Activated CD4-positive, alpha-beta T cell treated with anti-CD3 and anti-CD28 coated beads, Interleukin-2, amount 50 U/mL, for 48 hours (primary cell): ENCODE measurements at regions not wholly inside any gene's neighbourhood (a gene's known extent, or its start where the extent isn't known, plus 50 kb on each side); places are given as distances from the start of the nearest gene placed in this dataset.

ENCODE experiments used
- DNase-seq, 2 experiments: peaks; one replicate each; pipeline ENCODE4 v3.0.0-alpha.2; 2020

DNA sequence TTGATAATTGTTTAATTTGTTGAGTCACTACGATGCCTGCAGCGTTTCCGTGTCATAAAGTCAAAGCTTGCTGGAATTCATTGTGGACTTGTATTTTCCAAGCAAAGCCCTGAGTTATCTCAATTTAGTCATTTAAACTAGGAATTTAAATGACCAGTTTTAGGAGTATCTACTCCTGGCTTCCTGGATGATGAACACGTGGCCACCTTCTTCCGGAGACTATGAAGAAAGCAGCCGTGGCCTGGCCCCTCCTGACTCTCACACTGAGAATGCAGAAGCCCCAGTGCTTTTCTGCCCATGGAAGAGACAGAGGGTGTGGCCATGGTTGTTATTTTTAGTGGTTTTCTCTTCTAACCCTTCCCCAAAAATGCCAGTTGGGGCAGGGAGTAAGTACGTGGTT is 250.7 kb upstream of the GATB start:
- DNase-seq: no peak

DNA sequence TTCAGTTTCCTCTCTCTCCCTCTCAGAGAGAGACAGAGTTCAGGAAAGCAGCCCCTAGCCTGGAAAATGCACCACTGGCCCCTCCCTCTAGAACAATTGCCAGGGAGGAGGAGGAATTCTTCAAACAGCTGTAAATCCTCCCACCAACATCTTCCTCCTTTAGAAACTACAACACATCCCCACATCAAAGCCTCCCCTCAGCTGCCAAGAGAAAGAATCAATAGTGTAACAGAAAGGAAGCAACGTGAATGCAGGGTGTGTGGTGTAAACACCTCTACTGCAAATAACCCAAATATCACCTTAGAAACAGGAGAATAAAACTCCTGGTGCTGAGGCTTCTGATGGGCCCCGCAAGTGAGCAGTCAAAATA is 249.9 kb upstream of the GATB start:
- no peak for DNase-seq

DNA sequence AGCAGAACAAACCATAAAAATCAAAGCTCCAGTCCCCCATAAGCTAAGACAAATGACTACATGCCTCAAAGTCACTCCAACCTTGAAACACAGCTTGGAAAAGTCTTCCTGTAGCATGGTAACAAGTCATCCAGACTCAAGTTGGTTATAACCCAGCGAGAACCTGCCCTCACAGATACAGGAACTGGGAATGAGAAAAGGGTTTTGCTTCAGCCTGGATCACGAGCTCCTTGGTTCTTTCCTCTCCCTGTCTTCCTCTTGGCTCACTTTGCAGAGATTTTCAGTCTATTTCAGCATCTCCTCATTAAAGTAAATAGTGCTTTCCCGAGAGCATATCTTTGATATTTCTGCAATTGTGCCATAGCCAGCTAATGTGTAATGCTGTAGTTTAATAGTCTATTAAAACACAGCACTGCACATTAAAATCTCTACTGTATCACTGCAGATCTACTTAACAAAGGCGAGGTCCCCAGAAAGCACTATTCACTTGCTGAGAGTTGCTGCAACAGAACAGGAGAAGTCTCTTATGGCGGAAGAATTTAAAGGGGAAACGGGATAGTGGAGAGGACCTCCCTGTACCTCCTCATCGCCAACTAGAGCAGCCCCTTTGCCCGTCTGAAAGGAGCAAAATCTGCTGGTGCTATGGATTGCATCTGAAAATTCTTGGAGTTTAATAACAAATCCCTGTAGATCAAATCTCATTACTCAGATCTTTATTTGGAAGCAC is 249.3 kb upstream of the GATB start:
- DNase-seq: no peak

DNA sequence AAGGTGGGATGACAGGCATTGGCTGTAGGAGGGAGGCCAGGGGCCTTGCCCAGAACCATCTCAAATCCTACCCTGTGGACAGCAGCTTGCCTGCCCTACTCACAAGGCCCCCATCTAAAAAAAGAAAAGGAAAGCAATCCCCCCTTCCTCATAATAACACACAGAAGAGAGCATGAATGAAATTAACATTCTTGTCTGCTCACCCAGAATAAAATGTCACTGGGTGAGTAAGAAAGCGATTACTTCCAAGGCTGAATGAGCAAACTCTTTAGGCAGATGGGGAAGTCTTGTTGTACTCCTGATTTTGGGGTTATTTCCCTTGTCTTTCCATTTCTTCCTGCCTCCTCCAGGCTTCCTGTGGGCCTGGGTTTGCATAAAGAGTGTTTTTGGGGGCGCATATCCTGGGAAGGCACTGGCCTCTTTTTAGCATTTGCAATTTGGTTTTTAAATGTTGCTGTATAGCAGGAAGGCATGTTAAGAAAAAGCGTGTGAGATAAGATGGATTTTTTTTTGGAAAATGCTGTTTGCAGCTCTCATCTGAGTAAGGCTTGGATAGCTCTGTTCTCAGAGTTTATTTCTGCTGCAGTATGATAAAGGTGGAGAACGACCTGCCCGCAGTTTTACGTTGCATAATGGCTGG is 248.3 kb upstream of the GATB start:
- DNase-seq: no peak

DNA sequence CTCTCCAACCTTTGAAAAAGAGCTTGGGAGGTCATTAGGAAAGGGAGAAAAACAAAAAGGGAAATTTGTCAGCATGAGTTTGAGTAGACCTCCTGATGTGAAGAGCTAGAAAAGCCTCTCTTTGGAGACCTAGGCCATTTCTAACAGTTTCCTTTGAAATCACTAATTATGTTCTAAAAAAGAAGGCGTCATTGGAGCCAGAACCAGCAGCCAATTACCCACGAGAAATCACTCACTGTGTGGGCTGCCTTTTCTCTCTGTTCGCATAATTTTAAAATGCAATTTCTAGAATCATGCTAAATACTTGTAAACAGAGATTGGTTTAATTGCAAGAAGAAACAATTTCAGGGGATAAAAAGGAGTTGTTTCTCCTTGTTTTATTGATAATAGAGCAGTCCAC is 246.3 kb upstream of the GATB start:
- DNase-seq: no peak

DNA sequence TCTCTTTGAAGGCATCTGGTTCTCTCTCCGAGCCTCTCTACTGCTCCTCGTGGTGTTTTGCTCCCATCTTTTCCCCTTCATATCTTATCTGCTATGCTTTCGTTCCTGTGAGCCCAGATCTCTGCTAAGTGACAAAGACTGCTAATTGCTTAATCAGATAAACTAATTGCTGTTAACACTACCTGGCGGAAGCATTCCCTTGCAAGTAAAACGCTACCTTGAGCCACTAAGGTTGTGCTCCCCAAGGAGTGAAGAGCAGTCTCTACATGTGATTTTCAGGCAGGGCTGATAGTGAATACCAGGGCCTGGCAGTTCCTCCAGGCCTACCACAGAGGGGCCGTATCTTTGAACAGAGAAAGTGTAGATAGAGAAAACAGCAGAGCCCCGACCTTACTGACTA is 244.0 kb upstream of the GATB start:
- DNase-seq: no peak

DNA sequence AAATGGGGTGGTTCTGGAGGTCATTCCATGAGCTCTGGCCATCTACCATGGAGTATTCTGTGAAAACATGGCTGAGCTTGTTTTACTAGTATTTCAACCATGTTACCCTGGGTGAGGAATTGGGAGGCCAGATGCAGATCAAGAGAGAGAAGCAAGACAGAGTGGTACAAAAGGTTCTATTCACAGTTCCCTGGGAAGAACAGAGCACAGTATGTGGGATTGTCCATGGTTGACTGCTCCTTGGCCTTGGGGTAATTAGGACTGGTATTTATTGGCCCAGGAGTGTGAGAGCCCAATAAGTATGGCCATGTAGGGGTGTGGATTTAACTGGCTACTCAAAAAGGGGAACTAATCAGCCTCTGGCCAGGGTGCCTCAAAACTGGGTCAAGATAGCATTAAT is 239.7 kb upstream of the GATB start:
- no peak for DNase-seq

DNA sequence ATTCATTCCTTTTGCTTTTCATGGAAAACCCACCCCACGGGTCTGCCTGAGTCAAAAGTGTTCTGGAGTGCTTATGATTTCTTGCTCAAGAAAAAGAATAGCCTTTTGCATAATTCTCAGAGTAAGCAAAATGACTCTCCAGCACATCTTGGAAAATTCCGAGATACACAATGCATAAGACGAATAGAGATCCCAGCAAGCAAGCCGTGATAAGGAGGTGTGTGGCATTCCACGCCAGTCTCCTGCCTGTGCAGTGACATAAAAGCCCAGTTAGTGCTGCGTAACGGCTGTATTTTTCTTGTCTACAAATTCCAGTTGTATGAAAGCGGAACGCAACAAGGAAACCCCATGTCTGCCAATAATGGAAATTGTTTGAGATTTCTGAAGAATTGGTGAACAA is 237.9 kb upstream of the GATB start:
- no peak for DNase-seq

DNA sequence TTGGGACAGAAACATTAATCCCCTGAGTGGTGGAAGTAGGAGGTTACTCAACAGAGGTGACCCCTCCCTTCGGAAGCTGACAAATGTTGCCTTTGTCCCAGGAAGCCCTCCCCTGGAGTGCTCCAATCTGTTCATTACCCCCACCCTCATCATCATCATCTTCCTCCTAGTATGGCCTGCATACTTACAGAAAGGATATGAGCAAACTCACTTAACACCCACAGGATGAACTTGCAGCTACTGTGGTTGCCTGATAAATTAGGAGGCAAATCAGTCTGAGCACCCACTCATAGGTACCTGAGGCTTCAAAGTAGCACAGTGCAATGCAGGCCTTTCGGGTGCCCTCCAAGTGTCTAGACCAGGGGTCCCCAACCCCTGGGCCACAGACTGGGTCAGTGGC is 236.7 kb upstream of the GATB start:
- DNase-seq: no peak

DNA sequence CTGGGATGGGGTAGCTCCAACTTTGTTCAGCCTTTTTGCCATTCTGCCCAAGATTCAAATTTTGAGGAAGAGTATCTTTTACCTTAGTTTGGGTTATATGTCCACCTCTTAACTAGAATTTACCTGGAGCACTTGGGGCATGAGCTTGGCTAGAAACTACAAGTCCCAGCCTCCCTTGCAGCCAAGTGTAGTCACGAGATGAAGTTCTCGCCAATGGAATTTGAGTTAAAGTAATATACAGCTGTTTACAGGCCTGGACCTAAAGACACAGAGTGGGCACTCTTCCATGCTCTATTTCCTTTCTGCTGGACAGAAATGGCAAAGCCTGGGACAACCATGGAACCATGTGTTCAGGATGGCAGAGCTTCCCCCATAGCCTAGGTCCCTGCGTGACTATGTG is 233.6 kb upstream of the GATB start:
- no peak for DNase-seq

DNA sequence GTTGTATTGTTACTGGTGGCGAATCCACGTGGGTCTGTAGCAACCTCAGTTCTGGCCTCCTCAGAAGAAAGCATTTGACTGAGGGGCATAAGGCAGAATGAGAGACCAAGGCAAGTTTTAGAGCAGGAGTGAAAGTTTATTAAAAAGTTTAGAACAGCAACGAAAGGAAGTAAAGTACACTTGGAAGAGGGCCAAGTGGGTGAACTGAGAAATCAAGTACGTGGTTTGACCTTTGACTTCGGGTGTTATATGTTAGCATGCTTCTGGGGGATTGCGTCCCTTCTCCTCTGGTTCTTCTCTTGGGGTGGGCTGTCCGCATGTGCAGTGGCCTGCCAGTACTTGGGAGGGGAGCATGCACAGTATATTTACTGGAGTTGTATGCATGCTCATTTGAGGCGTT is 232.7 kb upstream of the GATB start:
- no peak for DNase-seq

DNA sequence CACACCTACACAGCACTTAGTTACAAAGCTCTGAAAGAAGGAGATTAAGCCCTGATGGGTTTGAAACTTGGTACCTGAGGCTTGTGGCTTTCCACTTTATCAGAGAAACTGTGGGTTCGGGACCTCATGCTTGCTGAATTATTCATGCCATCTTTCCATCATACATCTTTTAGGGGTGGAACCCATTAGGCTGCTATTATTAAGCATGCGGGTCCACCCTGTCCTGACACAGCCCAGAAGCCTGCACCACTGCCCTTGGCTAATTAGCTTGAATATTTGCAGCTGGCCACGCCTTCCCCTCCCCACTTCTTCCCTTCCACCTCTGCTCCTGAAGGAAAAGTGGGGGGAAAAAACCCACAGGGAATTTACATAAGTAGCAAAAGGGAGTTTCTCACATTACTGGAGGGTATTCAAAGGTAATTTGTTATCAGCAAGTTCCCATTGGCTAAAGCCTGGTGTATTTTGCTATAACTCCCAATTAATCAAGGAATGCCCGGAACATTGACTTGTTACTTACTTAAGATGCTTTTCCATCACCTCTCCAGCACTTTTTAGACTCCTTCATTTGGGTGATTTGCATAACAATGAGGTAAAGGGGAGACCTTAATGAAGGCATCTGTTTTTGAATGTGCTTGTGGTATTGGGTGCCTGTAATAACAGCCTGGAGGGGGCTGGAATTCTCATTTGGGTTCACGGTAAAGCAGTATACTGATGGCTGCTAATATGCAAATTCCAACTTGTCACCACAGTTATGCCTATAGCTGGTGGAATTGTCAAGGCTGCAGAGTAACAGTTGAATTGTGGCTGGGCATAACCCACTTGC is 231.7 kb upstream of the GATB start:
- DNase-seq: no peak

DNA sequence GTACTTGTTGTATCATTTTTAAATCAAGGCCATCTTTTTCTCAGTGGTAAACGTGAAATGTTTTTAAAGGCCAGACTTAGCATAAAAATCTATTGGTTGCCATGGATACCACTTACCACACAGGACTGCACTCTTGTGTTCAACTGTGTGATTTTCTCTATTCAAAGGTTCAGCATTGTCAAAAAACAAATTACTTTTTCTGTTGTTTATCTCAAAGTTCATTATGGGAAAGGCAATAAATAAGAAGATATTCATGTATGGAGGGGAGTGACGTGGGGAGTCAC is 231.0 kb upstream of the GATB start:
- no peak for DNase-seq

DNA sequence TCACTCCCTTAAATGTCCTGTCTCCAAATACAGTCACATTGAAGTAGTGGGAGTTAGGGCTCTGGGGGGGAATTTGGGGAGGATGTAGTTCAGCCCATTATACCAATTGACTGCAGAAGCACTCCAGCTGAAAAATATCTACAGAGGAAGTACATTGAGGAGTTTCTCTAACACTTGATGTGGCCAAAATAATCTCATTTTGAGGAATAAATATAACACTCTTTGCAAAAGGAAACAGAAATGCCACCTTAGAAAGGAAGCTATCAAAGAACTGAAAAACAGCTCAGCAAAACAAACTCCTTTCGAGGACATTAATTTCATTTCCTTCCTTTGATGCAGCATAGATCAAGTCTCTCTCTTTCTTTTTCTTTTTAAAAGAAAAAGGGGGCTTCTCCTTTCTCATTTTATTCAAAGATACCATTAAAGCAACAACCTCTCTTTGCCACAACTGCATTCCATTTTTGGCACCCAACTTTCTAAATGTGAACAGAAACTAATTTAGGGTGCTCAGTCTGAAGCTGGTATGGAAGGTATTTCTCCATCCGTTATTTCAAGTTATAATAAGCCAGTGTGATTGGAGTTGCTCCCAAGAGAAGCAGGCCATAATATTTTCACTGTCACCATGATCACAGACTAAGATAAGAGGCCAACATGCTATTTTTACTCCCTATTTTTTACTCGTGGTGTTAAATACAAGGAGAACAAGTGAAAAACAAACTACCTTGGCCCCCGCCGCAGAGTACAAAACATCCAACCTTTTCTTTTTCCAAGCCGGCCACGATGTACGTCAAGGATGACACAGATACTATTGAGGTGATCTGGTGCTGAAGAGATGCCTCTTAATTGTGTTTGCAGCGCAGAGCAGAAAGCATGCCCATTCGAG is 230.4 kb upstream of the GATB start:
- no peak for DNase-seq

DNA sequence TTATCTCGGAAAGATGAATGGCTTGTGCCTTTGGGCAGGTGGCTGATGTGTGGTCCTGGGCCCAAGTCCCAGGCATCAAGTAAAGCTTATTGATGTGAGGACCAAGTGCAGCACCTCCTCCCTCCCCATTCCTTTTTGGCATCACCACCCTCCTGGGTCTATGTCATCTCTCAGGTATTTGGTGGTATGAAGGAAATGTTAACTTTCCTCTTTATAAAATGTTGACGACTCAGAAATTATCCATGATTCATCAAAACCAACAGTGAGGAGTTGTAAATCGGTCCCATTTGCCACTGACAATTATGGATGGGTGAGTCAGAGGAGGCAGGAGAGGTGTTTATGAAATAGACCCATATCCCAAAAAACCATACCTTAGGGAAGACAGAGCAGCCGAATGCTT is 229.4 kb upstream of the GATB start:
- DNase-seq: no peak

DNA sequence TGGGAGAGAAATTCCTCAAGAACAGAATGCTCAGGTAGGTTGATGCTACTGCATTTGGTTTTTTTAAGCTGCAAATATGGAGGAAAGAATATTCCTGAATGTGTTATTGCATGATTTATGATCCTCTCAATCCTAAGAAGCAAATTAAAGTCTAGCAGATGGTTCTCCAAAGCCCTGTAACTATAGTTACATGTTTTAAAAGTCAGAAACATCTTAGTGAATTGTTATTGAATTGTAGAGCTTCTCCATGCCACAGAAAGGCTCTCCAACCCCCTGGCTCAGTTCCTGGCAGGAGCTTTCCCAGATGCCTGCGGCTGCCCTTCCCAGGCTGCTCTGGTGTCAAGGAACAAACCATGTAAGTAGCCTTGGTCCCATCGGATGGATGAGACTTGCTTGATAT is 227.8 kb upstream of the GATB start:
- no peak for DNase-seq

DNA sequence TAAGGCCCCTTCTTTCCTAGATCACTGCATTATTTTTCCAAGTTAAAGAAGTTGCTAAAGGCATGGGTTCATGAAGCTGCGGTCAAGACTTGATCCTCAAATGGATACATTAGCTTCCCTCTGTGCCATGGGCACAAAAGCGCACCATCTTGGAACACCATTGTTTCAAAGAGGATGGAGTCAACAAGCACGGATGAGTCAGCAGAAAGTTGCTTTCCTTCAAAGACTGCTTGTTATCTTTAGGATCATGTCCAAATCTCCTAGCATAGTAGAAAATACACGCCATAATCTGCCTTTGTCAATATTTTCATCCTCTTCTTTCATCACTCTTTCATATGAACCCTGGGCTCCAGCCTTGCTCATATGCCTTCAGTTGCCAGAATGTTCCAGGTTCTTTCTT is 226.8 kb upstream of the GATB start:
- DNase-seq: no peak

DNA sequence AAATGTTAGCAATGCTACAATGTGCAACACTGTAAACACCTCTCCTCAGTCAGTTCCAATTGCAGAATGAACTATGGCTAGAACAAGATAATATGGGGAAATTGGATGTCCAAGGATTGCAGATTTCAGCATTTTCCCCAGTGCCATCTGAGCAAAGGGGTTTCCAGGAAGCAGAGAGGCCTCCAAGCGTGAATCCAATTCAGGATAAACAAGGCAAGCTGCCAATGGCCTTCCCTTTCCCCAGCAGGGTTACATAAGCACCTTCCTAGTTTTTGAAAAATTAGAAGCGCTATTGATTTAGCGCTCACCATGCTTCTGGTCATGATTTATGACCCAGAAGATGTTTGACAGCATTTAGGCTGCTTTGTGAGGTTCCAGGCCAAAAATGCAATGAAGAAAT is 223.0 kb upstream of the GATB start:
- no peak for DNase-seq

DNA sequence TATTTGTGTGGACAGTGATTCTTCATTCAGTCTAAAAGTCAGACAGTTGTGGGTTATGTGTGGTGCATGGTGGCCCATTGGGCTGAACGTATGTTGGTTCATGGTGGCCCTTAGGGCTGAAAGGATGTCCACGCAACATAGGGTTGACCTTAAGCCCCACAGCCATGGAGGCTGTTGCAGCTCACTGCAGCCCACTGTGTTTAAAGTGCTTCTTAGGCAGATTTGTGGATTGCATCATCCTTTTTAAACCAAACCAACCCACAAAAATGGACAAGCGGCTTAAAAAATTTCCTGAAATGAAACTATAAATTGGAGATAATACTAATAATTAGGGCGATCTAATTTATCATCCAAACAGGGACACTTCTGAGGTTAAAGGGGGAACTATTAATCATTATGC is 219.0 kb upstream of the GATB start:
- DNase-seq: no peak

DNA sequence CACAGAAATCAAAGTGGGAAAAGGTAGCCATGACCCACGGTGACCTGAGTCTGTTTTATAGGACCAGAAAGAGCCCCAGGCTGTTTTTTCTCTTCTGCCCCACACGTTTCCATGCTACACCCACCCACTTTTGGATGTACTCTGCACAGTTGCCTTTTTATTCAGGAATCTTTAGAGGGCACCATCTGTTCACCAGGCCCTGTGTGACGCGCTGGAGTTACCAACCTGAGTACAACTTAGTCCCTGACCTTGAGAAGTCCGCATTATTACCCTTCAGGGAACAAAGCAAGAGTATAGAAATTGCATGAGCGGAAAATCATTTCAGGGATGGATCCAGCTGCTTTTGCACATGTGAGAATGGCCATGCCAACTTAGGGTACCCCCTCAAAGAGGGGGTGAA is 207.8 kb upstream of the GATB start:
- DNase-seq: no peak

DNA sequence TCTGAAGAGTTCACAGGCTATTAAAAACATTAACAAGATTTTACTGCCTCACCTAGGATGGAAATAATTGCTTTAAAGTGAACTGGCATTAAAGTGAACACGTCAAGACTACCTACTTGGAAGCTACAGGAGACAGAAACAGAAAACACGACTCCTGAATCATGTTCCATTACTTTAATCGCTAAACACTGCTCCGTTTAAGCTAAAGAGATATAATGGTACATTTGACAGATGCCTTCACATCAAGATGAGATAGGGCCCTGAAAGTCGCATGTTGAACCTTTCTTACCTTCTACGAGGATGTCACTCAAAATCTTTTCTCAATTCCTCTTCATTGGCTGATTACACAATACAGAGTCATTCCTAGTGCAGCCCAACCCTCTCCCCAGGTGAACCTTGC is 206.3 kb upstream of the GATB start:
- DNase-seq: no peak

DNA sequence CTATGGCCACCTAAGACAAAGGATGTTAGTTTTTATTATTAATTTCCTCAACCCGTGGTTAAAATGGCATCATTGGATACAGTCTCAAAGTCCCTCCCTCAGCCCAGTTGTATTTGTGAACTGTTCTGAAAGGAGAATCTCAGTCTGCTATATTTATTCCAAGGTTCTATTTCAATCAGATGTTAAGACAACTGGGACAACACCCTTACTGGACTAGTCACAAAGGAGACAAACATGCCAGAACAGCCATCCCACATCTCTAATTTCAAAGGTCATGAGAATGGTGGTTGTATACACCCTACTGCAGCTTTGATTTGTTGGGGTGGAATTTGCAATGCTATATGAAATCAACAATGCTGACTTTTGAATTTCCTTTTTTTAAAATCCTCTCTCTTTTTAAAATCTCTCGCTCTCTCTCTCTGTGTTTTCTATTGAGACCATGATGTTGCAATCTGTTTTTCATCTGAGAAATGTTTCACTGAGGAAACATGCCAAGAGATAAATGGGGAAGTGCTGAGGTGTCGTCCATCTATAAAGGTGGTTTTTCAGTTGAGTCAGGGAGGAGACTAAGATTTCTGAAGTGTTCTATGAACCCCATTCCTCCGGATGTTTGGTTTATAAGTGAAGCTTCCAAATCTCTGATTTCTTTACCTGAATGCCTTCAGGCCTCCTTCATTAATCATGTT is 201.5 kb upstream of the GATB start:
- DNase-seq: no peak

DNA sequence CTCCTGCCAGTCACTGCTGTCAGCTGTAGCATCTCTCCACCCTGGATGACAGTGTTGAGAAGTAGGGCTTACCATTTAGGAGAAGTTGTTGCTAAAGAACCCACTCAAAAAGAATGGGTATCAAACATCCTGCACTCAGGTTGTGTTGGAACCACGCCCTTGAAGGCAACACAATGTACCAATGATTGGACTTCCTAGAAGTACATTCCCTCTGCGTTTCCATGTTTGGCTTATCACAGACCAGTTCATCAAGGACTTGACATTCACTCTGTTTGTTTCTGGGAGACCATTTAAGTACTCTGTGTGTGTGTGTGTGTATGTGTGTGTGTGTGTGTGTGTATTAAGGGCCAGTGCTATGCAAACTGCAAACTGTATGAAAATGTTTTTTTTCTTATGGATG is 200.6 kb upstream of the GATB start:
- DNase-seq: no peak
